ENCODE measurements at regions not wholly inside any gene's neighbourhood (a gene's known extent, or its start where the extent isn't known, plus 50 kb on each side); places are given as distances from the start of the nearest gene placed in this dataset.

DNA sequence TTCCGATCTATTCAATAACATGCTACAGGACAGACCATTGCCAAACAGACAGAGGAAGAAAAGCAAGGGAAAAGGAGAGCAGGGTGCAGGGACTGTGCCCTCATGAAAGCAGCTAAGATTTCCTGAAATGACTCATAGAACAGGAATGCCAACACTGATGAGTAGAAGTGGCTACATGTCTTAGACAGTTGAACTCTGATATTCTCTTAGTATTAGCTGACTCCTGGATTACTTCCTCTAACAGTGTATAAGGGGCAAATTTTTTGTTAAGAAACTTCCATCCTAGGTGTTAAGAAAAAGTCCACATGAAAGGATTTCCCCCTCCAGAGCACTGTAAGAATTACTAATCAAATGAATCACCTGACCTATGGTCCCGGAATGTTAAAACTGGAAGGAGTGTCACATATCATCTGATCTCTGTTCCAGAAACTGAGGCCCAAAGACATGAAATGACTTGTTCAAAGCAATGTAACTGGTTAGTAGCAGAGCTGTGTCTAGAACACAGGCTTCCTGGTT, 224.9 kb downstream of the IBTK start:
- TF ChIP-seq, protein P1, sequence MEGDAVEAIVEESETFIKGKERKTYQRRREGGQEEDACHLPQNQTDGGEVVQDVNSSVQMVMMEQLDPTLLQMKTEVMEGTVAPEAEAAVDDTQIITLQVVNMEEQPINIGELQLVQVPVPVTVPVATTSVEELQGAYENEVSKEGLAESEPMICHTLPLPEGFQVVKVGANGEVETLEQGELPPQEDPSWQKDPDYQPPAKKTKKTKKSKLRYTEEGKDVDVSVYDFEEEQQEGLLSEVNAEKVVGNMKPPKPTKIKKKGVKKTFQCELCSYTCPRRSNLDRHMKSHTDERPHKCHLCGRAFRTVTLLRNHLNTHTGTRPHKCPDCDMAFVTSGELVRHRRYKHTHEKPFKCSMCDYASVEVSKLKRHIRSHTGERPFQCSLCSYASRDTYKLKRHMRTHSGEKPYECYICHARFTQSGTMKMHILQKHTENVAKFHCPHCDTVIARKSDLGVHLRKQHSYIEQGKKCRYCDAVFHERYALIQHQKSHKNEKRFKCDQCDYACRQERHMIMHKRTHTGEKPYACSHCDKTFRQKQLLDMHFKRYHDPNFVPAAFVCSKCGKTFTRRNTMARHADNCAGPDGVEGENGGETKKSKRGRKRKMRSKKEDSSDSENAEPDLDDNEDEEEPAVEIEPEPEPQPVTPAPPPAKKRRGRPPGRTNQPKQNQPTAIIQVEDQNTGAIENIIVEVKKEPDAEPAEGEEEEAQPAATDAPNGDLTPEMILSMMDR (IDR thresholded peaks at IDR 0.05), result no peak
- TF ChIP-seq POLR2A (IDR thresholded peaks at IDR 0.05) (no peak), POLR2AphosphoS5 (IDR thresholded peaks at IDR 0.05) (no peak), EP300 (IDR thresholded peaks at IDR 0.05) (no peak)

All from gastroesophageal sphincter (tissue), 3 donors.